ENCODE measurements at regions not wholly inside any gene's neighbourhood (a gene's known extent, or its start where the extent isn't known, plus 50 kb on each side); places are given as distances from the start of the nearest gene placed in this dataset.
"Not testable (repeated sequence)": the region's sequence is repeated elsewhere in the genome, so short reads cannot be mapped to it uniquely, and the experiment has no call there.

DNA sequence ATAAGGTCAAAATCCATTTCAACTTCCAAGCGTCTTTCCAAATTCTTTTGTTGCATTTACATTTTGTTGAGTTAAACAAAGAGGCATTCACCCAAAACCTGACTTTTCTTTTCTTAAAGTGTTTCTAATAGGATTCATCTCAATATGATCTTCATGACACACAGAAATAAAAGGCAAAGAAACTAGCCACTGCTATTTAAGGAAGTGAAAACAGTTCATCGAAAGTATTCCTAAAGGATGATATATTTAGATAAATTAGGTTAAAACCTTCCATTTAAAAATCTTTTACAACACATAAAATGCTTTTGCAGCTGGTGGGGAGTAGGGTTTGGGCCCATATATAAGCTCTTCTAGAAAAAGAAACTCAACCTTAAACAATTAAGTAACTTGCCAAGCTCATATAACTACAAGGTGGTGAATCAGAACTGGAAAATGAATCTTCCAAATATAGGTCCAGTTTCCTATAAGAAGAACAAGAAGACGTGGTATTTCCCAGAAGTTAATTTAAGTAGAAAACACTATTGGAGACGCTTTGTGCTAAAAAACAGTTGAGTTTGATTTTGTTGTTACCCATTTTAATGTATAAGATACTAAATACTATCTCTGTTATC lies 336.0 kb upstream of the HNRNPA3 start:
- H3K36me3 ChIP-seq, result no peaks in the 10 kb centered on the region
- no peak for DNase-seq
- H3K27me3 ChIP-seq, result no peaks in the 10 kb centered on the region
- no peak overlapping the region for H3K27ac ChIP-seq
- TF ChIP-seq, protein P1, sequence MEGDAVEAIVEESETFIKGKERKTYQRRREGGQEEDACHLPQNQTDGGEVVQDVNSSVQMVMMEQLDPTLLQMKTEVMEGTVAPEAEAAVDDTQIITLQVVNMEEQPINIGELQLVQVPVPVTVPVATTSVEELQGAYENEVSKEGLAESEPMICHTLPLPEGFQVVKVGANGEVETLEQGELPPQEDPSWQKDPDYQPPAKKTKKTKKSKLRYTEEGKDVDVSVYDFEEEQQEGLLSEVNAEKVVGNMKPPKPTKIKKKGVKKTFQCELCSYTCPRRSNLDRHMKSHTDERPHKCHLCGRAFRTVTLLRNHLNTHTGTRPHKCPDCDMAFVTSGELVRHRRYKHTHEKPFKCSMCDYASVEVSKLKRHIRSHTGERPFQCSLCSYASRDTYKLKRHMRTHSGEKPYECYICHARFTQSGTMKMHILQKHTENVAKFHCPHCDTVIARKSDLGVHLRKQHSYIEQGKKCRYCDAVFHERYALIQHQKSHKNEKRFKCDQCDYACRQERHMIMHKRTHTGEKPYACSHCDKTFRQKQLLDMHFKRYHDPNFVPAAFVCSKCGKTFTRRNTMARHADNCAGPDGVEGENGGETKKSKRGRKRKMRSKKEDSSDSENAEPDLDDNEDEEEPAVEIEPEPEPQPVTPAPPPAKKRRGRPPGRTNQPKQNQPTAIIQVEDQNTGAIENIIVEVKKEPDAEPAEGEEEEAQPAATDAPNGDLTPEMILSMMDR (IDR thresholded peaks at IDR 0.05), result no peak
- H3K4me1 ChIP-seq, result no peaks in the 10 kb centered on the region
- H3K4me3 ChIP-seq, result no peak overlapping the region
- intact Hi-C loops (cut with DNase I), result no loop called here
- H3K9me3 ChIP-seq, result peaks cover 0 to 5% of the 10 kb centered on the region in 2 donors
- no peak for ATAC-seq

DNA sequence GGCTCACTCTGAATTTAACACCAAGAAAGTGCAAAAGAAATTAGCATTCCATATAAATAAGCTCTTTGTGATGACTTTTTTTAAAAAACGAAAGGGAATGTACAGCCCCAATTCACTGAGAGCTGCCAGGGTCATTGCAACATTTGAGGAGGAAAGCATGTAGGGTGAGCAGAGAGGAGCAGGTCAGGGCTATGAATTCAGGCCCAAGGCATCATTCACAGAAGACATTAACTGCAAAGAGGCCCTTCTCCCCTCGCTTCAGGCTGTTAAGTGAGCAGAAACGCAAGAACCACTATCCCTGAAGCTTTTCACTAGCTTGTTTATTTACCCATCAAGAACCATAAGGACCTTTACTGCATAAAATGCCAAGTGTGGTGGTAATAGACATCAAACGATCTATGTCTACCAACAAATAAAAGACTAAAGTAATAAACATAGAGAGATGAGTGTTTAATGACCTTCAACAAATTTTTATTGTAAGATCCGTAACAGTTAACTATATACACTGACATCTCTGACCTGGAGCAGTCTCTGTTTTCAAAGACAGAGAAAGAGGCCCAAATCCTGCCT lies 333.1 kb upstream of the HNRNPA3 start:
- ATAC-seq, result no peak
- no peak overlapping the region for H3K27ac ChIP-seq
- TF ChIP-seq, protein P1 (IDR thresholded peaks at IDR 0.05), result no peak
- no peak for DNase-seq
- H3K4me3 ChIP-seq, result no peak overlapping the region
- no peaks in the 10 kb centered on the region for H3K27me3 ChIP-seq
- no peaks in the 10 kb centered on the region for H3K9me3 ChIP-seq
- H3K4me1 ChIP-seq, result no peaks in the 10 kb centered on the region
- intact Hi-C loops (cut with DNase I), result no loop called here
- no peaks in the 10 kb centered on the region for H3K36me3 ChIP-seq

DNA sequence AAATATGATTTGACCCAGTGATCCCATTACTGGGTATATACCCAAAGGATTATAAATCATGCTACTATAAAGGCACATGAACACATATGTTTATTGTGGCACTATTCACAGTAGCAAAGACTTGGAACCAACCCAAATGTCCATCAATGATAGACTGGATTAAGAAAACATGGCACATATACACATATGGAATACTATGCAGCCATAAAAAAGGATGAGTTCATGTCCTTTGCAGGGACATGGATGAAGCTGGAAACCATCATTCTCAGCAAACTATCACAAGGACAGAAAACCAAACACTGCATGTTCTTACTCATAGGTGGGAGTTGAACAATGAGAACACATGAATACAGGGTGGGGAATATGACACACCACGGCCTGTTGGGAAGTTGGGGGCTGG lies 330.5 kb upstream of the HNRNPA3 start:
- H3K9me3 ChIP-seq; H3K27me3 ChIP-seq; H3K27ac ChIP-seq; ATAC-seq; H3K4me1 ChIP-seq; H3K36me3 ChIP-seq; DNase-seq; intact Hi-C loops (cut with DNase I); H3K4me3 ChIP-seq: not testable (repeated sequence)

DNA sequence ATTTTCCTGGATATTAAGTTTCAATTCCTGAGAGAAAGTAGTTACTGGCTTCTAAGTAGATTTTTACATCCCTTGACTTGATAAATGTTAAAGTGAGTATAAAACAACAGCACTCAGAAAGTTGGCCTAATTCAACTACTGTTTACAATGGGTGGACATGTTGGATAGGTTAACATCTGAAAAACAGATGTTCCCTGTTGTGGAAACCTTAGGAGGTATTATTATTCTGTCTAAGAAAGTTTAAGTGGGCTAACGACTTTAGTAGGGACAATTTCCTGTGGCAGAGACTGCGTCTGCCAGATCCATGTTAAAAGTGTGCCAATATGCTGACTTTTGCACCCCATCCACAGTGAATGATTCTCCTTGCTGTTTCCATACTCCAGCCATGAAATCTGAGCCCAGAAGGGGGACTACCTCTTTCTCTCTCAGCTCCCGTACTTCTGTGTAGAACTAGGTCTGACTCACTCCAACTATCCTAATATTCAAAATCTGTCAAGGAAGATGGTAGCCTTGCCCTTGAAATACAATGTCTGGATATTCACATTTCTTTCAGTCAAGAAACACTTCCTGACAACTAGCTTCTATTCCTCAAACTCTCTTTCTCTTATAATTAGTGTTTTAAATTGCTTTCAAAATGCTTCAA lies 327.5 kb upstream of the HNRNPA3 start:
- intact Hi-C loops (cut with DNase I), result no loop called here
- no peaks in the 10 kb centered on the region for H3K36me3 ChIP-seq
- TF ChIP-seq, protein P1 (IDR thresholded peaks at IDR 0.05), result no peak
- no peaks in the 10 kb centered on the region for H3K9me3 ChIP-seq
- H3K4me3 ChIP-seq, result no peak overlapping the region
- no peak overlapping the region for H3K27ac ChIP-seq
- DNase-seq, result no peak
- no peaks in the 10 kb centered on the region for H3K27me3 ChIP-seq
- no peaks in the 10 kb centered on the region for H3K4me1 ChIP-seq
- no peak for ATAC-seq

DNA sequence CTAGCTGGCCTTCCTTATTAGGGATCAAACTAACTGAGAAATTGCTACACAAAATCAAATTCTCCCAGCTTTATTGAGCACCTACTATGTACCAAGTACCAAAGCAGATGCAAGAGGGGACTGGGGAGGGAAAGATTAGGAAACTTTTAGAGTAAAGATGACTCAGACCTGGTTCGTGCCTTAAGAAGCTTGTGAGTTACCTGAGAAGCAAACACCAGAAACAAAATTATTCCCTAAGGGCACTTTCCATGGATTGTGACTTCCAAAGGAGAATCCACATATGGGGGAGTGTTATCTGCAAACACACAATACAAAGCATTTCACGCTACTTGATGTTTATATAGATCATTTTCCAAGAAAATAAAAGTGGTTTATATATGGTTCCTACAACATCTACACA lies 326.9 kb upstream of the HNRNPA3 start:
- Histone ChIP-seq H3K4me3 (no peak overlapping the region), H3K9me3 (no peaks in the 10 kb centered on the region), H3K27me3 (no peaks in the 10 kb centered on the region), H3K36me3 (no peaks in the 10 kb centered on the region), H3K27ac (no peak overlapping the region), H3K4me1 (no peaks in the 10 kb centered on the region)
- TF ChIP-seq, protein P1 (IDR thresholded peaks at IDR 0.05), result no peak
- DNase-seq (no peak), ATAC-seq (no peak)
- intact Hi-C loops (cut with DNase I), result no loop called here

Data from left lung (tissue), 4 donors.